Calu3 (cell line): ENCODE measurements at regions not wholly inside any gene's neighbourhood (a gene's known extent, or its start where the extent isn't known, plus 50 kb on each side); places are given as distances from the start of the nearest gene placed in this dataset.

Experiments used
- BruUV-seq: library from RNA; stranded (reverse); fragments of 400-500 nt; replicated peaks from 2 replicates; lab custom pipeline; 2021; lab: Mats Ljungman, UMichigan
- CTCF ChIA-PET: fragments of 300-600 bp; sonication (Branson Sonifier 250); formaldehyde crosslinking; loops from one replicate; lab custom pipeline; 2022; ENCODE audit warnings: antibody characterized with exemption; lab: Charles Lee
- DNase-seq: peaks from one replicate; pipeline ENCODE4 v3.0.0; 2022
- H3K27ac Mint-ChIP-seq: one replicate; pipeline ENCODE4 v1.8.0; 2022; ENCODE audit warnings: mixed read lengths; ENCODE audit not compliant: unreplicated experiment
- H3K27me3 Mint-ChIP-seq: one replicate; pipeline ENCODE4 v1.8.0; 2022; ENCODE audit warnings: mixed read lengths; ENCODE audit not compliant: unreplicated experiment
- H3K36me3 Mint-ChIP-seq: one replicate; pipeline ENCODE4 v1.8.0; 2022; ENCODE audit warnings: mild to moderate bottlenecking, moderate library complexity, mixed read lengths; ENCODE audit not compliant: insufficient read depth, unreplicated experiment
- H3K4me1 Mint-ChIP-seq: one replicate; pipeline ENCODE4 v1.8.0; 2022; ENCODE audit warnings: mild to moderate bottlenecking, low read depth, mixed read lengths; ENCODE audit not compliant: unreplicated experiment
- H3K4me3 Mint-ChIP-seq: one replicate; pipeline ENCODE4 v1.8.0; 2022; ENCODE audit warnings: mild to moderate bottlenecking, low read depth, moderate library complexity, mixed read lengths; ENCODE audit not compliant: unreplicated experiment
- H3K9me3 Mint-ChIP-seq: one replicate; pipeline ENCODE4 v1.8.0; 2022; ENCODE audit warnings: low read depth, mixed read lengths; ENCODE audit not compliant: unreplicated experiment
- intact Hi-C: fragments of 100-400 bp; cut with micrococcal nuclease; formaldehyde crosslinking; loops from one replicate; pipeline ENCODE4 v1.10.0; 2022; ENCODE audit not compliant: unreplicated experiment
- TF ChIP-seq, protein P1 (sequence below): fragments of 200-600 bp; IDR thresholded peaks from one replicate; pipeline ENCODE4 v1.8.0; 2022; ENCODE audit warnings: antibody characterized with exemption; ENCODE audit not compliant: unreplicated experiment

DNA sequence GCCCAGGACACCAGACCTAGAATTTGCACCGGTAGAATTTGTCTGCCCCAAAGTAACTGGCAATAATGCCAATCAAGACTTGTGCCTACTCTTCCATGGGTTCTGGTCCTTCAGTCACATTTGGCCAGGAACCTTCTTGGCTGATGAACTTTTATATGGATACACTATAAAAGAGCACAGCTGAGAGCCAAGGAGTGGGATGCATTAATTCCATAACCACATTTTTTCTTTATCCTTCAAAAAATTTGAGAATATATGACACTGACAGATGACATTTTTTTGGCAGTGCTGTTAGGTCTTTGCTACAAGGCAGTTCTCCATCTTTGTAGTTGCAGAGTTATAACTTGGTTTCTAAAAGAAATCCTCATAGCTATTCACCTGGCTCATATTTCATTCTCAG lies 129.2 kb upstream of the HDAC9 start:
- Mint-ChIP-seq H3K4me1 (no peaks in the 10 kb centered on the region), H3K27ac (no peak overlapping the region)
- CTCF ChIA-PET, result no interaction called here

DNA sequence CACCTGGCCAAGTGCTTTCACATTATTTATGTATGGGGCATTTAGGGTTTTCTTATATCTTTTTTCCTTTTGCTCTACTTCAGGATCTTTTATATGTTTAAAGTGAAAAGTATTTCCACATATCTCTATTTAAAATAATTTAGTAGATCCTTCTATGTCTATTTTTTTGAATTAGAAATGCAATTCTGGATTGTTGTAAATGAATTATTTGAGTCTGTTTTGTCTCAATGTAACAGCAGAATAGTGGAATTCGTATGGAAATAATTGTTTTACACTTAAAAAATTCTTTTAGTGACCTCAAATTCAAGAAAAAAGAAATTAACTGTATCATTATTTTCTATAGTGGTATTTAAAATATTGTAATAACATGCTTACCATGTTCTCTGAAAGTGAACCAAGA lies 126.5 kb upstream of the HDAC9 start:
- DNase-seq, result no peak
- intact Hi-C loops, result no loop called here
- Mint-ChIP-seq H3K36me3 (no peaks in the 10 kb centered on the region), H3K9me3 (no peaks in the 10 kb centered on the region), H3K4me1 (no peaks in the 10 kb centered on the region), H3K27ac (no peak overlapping the region), H3K27me3 (no peaks in the 10 kb centered on the region), H3K4me3 (no peak overlapping the region)
- CTCF ChIA-PET, result no interaction called here
- TF ChIP-seq, protein P1, sequence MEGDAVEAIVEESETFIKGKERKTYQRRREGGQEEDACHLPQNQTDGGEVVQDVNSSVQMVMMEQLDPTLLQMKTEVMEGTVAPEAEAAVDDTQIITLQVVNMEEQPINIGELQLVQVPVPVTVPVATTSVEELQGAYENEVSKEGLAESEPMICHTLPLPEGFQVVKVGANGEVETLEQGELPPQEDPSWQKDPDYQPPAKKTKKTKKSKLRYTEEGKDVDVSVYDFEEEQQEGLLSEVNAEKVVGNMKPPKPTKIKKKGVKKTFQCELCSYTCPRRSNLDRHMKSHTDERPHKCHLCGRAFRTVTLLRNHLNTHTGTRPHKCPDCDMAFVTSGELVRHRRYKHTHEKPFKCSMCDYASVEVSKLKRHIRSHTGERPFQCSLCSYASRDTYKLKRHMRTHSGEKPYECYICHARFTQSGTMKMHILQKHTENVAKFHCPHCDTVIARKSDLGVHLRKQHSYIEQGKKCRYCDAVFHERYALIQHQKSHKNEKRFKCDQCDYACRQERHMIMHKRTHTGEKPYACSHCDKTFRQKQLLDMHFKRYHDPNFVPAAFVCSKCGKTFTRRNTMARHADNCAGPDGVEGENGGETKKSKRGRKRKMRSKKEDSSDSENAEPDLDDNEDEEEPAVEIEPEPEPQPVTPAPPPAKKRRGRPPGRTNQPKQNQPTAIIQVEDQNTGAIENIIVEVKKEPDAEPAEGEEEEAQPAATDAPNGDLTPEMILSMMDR, result no peak
- BruUV-seq, result no TSS peak

More for the DNA sequence above, 129.2 kb upstream of the HDAC9 start:
- no peaks in the 10 kb centered on the region for H3K27me3 Mint-ChIP-seq
- intact Hi-C loops, result no loop called here
- no peak for DNase-seq
- H3K4me3 Mint-ChIP-seq, result no peak overlapping the region
- TF ChIP-seq, protein P1, result no peak
- H3K9me3 Mint-ChIP-seq, result no peaks in the 10 kb centered on the region
- no TSS peak for BruUV-seq
- no peaks in the 10 kb centered on the region for H3K36me3 Mint-ChIP-seq

DNA sequence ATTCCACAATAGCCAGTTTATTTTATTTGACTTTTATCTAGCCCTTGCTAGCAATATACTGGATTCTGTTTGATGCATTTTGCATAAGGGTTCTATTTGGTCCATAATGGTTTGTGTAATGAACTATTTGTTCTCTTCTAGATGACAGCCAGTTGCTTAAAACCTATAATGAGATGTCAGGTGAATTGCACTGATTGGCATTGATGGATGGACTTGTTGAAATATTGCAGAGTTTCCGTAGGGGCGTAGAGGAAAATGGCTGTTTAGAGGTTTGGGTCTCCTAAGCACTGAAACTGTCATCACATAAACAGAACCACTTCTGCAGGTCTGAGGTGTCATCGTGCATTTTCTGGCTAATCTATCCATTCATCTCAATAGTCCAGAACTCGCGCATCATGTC lies 124.9 kb upstream of the HDAC9 start:
- TF ChIP-seq, protein P1, result no peak
- CTCF ChIA-PET, result no interaction called here
- H3K4me3 Mint-ChIP-seq, result no peak overlapping the region
- DNase-seq, result no peak
- H3K27me3 Mint-ChIP-seq, result no peaks in the 10 kb centered on the region
- H3K4me1 Mint-ChIP-seq, result no peaks in the 10 kb centered on the region
- no peaks in the 10 kb centered on the region for H3K36me3 Mint-ChIP-seq
- no TSS peak for BruUV-seq
- no peaks in the 10 kb centered on the region for H3K9me3 Mint-ChIP-seq
- no peak overlapping the region for H3K27ac Mint-ChIP-seq
- intact Hi-C loops, result loop anchor here (5.0 kb wide), 1 partner anchor 52 kb away; no protein-coding TSS in a partner anchor

DNA sequence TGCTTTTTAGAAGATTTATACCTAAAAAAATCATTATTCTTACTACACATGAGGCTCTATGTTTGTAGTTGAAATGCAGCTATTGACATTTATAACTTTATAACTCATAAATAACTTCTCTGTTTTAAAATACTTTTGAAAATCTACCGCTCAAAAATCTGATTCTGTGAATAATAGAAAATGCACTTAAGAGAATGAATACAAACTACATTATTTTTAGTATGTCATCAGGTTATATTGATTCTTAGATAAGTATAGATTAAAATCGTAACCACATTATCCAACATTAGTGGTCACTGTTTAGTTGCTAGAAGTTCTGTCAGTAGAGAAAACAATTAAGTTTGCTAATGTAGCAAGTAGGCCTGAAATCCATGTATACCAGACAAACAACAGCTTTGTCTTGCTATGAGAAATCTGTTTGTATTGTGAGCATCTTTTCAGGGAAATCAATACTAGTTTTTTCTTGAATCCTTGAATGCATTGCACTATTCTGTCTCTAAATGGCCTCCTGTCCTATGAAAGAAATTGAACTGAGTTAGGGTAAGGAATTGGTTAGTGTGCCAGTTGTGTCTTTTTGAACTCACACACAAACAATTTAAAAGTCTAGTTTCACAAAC lies 116.5 kb upstream of the HDAC9 start:
- BruUV-seq, result no TSS peak

More for the DNA sequence above, 116.5 kb upstream of the HDAC9 start:
- TF ChIP-seq, protein P1, result no peak
- Mint-ChIP-seq H3K4me1 (no peaks in the 10 kb centered on the region), H3K4me3 (no peak overlapping the region), H3K36me3 (no peaks in the 10 kb centered on the region), H3K27ac (no peak overlapping the region), H3K9me3 (no peaks in the 10 kb centered on the region), H3K27me3 (no peaks in the 10 kb centered on the region)
- CTCF ChIA-PET, result interaction anchor here (0.7 kb wide), 1 partner anchor 249 kb away, joined by 3 read pairs; no protein-coding TSS in a partner anchor
- intact Hi-C loops, result no loop called here
- no peak for DNase-seq
